ENCODE measurements at regions not wholly inside any gene's neighbourhood (a gene's known extent, or its start where the extent isn't known, plus 50 kb on each side); places are given as distances from the start of the nearest gene placed in this dataset.

DNA sequence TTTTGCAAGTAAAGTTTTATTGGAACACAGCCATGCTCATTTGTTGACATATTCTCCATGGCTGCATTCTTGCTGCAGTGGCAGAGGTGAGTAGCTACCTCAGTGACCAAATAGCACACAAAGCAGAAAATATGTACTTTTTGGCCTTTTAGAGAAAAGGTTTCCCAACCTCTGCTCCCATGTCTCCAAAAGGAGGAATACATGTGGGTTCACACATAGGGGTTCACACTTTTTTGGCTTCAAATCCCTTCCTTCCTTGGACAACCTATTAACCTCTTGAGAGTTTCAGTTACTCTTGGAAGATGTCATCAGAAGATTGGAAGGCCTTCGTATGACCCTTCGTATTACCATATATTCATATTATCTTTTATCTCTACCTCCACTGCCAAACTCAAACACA is 285.1 kb upstream of the TUT7 start:
- Histone ChIP-seq H3K27me3 (no peaks in the 10 kb centered on the region), H3K27ac (no peak overlapping the region), H3K4me1 (no peaks in the 10 kb centered on the region), H3K4me3 (no peak overlapping the region), H3K9me3 (peaks cover 0 to 4% (median 1%) of the 10 kb centered on the region in 4 donors), H3K36me3 (no peaks in the 10 kb centered on the region)
- ATAC-seq (ENCODE audit: low FRiP score in 2 of 2) (no peak), DNase-seq (no peak)
- WGBS, 2 donors: 99 to 100% methylated on average over 2 of the region's 2 CpGs
- TF ChIP-seq, protein P1, sequence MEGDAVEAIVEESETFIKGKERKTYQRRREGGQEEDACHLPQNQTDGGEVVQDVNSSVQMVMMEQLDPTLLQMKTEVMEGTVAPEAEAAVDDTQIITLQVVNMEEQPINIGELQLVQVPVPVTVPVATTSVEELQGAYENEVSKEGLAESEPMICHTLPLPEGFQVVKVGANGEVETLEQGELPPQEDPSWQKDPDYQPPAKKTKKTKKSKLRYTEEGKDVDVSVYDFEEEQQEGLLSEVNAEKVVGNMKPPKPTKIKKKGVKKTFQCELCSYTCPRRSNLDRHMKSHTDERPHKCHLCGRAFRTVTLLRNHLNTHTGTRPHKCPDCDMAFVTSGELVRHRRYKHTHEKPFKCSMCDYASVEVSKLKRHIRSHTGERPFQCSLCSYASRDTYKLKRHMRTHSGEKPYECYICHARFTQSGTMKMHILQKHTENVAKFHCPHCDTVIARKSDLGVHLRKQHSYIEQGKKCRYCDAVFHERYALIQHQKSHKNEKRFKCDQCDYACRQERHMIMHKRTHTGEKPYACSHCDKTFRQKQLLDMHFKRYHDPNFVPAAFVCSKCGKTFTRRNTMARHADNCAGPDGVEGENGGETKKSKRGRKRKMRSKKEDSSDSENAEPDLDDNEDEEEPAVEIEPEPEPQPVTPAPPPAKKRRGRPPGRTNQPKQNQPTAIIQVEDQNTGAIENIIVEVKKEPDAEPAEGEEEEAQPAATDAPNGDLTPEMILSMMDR (IDR thresholded peaks at IDR 0.05): no peak
- TF ChIP-seq EP300 (IDR thresholded peaks at IDR 0.05): no peak
- no peak for TF ChIP-seq POLR2AphosphoS5 (IDR thresholded peaks at IDR 0.05)
- no peak for TF ChIP-seq POLR2A (IDR thresholded peaks at IDR 0.05)

DNA sequence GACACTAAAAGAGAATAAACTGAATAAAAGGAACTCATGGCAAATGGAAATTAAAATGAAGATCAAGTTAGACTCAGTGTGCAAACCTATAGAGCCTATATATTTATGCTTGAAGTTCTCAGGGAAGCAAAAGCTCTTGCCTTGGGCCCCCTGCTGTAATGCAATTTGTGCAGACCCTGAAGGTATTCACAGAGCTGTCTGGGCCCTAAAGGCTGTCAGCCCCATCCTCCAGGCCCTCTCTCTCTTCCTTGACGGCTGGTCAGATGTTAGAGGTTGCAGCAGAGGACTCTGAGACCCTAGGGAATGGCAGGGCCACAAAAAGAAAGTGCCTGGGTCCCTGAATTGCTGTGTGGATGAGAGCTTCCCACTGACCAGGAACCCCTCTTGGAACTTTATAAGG is 283.9 kb upstream of the TUT7 start:
- H3K27me3 ChIP-seq: no peaks in the 10 kb centered on the region
- TF ChIP-seq EP300 (IDR thresholded peaks at IDR 0.05) (no peak), POLR2AphosphoS5 (IDR thresholded peaks at IDR 0.05) (no peak), POLR2A (IDR thresholded peaks at IDR 0.05) (no peak)
- TF ChIP-seq, protein P1 (IDR thresholded peaks at IDR 0.05): no peak
- no peak overlapping the region for H3K27ac ChIP-seq
- no peak for ATAC-seq (ENCODE audit: low FRiP score in 2 of 2)
- H3K36me3 ChIP-seq: no peaks in the 10 kb centered on the region
- WGBS, 2 donors: 100% methylated on average over 1 of the region's 1 CpG
- DNase-seq: no peak
- H3K4me1 ChIP-seq: no peaks in the 10 kb centered on the region
- H3K9me3 ChIP-seq: peaks cover 0 to 4% (median 2%) of the 10 kb centered on the region in 4 donors
- no peak overlapping the region for H3K4me3 ChIP-seq

DNA sequence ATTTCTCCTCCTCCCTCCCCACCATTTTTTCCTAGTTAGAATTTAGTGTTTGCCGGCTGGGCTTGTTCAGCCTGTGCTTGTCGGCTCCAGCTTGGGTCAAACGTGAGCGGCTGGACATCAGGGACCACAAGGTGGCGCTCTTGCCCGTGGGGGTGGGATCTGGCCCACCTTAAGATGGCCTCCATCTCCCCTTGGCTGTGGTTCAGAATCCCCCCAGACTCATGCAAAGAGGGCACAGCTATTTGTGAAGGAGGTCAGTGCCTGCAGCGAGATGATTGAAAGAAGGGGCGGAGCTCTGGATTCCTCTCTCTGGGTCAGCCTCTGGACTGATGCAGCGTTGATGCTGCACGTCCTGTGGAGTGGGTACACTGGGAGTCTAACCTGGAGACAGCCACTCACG is 283.3 kb upstream of the TUT7 start:
- no peak overlapping the region for H3K4me3 ChIP-seq
- 26 to 32% methylated on average over 11 of the region's 11 CpGs for WGBS, 2 donors
- no peaks in the 10 kb centered on the region for H3K27me3 ChIP-seq
- peaks cover 0 to 4% (median 2%) of the 10 kb centered on the region in 4 donors for H3K9me3 ChIP-seq
- TF ChIP-seq, protein P1 (IDR thresholded peaks at IDR 0.05): peak in 5 of 6 experiments; percentile 20 to 42 (median 39)
- no peak for TF ChIP-seq EP300 (IDR thresholded peaks at IDR 0.05)
- no peak overlapping the region for H3K27ac ChIP-seq
- DNase-seq (peak in 1 of 2 donors; percentile 20), ATAC-seq (ENCODE audit: low FRiP score in 2 of 2) (peak in 1 of 2 donors; percentile 37)
- no peaks in the 10 kb centered on the region for H3K36me3 ChIP-seq
- no peaks in the 10 kb centered on the region for H3K4me1 ChIP-seq

DNA sequence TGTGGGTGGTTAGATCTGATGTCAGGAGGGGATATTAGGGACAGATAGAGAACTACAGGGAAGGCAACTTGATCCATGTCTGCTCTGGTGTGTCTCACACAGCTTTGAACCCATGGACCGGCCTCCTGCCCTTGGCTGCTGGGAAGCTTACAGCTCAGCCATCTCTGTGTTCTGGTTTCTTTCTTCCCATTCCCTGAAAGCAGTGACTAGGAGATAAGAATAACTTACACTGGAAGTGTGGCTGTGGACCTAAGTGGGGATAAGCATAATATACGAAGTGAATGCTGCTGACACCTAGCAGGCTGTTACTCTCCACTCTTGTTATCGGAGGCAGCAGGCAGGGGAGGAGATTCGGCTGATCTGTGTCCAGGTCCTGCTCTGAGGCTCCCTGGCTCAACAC is 282.3 kb upstream of the TUT7 start:
- H3K27me3 ChIP-seq: no peaks in the 10 kb centered on the region

DNA sequence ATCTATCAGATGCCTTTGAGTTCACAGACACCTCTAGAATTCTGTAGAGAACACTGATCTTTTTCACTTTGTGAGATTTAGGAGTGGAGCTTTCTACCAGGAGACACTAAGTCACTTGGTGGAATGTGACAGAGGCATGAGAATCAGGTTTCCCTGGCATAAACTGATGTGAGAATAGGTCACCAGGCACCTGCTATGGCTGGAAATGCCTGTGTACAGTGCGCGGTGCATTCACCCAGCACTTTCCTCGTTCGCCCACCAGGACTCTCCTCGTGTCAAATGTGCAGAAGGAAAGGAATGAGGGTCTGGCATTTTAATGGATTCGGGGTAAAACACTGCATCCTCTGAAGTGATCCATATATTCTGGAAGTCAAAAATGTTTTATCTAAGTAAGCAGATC is 281.8 kb upstream of the TUT7 start:
- no peaks in the 10 kb centered on the region for H3K4me1 ChIP-seq
- H3K36me3 ChIP-seq: no peaks in the 10 kb centered on the region
- ATAC-seq (ENCODE audit: low FRiP score in 2 of 2) (no peak), DNase-seq (no peak)
- H3K9me3 ChIP-seq: peaks cover 0 to 4% (median 2%) of the 10 kb centered on the region in 4 donors
- H3K27ac ChIP-seq: no peak overlapping the region
- no peak overlapping the region for H3K4me3 ChIP-seq
- H3K27me3 ChIP-seq: no peaks in the 10 kb centered on the region
- TF ChIP-seq POLR2A (IDR thresholded peaks at IDR 0.05): no peak
- no peak for TF ChIP-seq EP300 (IDR thresholded peaks at IDR 0.05)
- TF ChIP-seq, protein P1 (IDR thresholded peaks at IDR 0.05): no peak
- no peak for TF ChIP-seq POLR2AphosphoS5 (IDR thresholded peaks at IDR 0.05)
- WGBS, 2 donors: 81 to 87% methylated on average over 6 of the region's 6 CpGs

More for the DNA sequence above, 282.3 kb upstream of the TUT7 start:
- 73 to 76% methylated on average over 4 of the region's 4 CpGs for WGBS, 2 donors
- ATAC-seq (ENCODE audit: low FRiP score in 2 of 2) (no peak), DNase-seq (no peak)
- no peaks in the 10 kb centered on the region for H3K36me3 ChIP-seq
- H3K4me1 ChIP-seq: no peaks in the 10 kb centered on the region
- no peak for TF ChIP-seq POLR2A (IDR thresholded peaks at IDR 0.05)
- TF ChIP-seq, protein P1 (IDR thresholded peaks at IDR 0.05): no peak
- TF ChIP-seq POLR2AphosphoS5 (IDR thresholded peaks at IDR 0.05): no peak
- no peak for TF ChIP-seq EP300 (IDR thresholded peaks at IDR 0.05)
- no peak overlapping the region for H3K4me3 ChIP-seq
- H3K9me3 ChIP-seq: peaks cover 0 to 4% (median 2%) of the 10 kb centered on the region in 4 donors
- no peak overlapping the region for H3K27ac ChIP-seq
